ENCODE measurements at regions not wholly inside any gene's neighbourhood (a gene's known extent, or its start where the extent isn't known, plus 50 kb on each side); places are given as distances from the start of the nearest gene placed in this dataset.

DNA sequence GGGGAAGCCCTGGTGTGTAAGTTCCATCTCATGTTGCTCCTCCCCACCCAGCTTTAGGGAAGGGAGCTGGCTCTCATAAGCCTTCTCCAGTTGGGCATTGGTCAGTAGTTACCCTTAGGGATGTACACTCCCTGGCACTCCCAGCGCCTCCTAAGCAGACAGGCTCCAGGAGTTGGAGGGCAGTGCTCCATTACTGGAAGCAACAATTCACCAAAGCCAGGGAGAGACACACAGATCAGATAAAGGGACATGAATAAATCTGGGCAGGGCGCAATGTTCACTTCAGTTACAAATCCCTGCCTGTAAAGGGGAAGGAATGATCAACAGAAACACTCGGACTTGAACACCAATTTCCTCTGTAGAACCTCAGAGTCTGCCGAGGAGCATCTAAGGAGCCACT lies 169.1 kb upstream of the CTNNB1 start:
- Histone ChIP-seq H3K9me3 (no peaks in the 10 kb centered on the region), H3K36me3 (ENCODE audit: low read depth, missing control alignments) (no peaks in the 10 kb centered on the region), H3K27me3 (no peaks in the 10 kb centered on the region), H3K4me1 (peaks cover 8% of the 10 kb centered on the region), H3K27ac (no peak overlapping the region), H3K4me3 (no peak overlapping the region)
- WGBS, 2 donors: 85 to 88% methylated on average over 4 of the region's 4 CpGs
- no peak for DNase-seq
- TF ChIP-seq, protein P1, sequence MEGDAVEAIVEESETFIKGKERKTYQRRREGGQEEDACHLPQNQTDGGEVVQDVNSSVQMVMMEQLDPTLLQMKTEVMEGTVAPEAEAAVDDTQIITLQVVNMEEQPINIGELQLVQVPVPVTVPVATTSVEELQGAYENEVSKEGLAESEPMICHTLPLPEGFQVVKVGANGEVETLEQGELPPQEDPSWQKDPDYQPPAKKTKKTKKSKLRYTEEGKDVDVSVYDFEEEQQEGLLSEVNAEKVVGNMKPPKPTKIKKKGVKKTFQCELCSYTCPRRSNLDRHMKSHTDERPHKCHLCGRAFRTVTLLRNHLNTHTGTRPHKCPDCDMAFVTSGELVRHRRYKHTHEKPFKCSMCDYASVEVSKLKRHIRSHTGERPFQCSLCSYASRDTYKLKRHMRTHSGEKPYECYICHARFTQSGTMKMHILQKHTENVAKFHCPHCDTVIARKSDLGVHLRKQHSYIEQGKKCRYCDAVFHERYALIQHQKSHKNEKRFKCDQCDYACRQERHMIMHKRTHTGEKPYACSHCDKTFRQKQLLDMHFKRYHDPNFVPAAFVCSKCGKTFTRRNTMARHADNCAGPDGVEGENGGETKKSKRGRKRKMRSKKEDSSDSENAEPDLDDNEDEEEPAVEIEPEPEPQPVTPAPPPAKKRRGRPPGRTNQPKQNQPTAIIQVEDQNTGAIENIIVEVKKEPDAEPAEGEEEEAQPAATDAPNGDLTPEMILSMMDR (IDR thresholded peaks at IDR 0.05): no peak
- no peak for TF ChIP-seq POLR2A (IDR thresholded peaks at IDR 0.05)
- intact Hi-C loops (cut with DNase I; ENCODE audit: low total_unique reads): no loop called here

DNA sequence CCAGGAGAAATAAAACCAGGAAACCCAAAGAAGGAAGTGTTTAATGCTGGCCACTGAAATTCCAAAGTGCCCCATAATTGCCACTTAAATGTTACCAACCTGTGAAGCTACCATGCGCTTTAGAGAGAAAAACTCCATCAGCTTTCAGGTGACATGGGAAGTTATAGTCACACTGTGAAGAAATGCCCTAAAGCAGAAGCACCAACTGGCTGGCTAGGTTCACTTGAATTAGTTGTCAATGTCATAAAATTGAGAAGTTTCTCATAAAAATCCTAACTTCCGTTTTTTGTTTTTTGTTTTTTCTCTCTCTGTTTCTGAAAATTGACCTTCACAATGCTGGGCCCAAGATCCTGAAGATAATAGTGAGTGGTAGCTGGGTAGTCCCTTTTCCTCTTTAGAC lies 167.9 kb upstream of the CTNNB1 start:
- 70 to 76% methylated on average over 2 of the region's 2 CpGs for WGBS, 2 donors
- no peak for DNase-seq

DNA sequence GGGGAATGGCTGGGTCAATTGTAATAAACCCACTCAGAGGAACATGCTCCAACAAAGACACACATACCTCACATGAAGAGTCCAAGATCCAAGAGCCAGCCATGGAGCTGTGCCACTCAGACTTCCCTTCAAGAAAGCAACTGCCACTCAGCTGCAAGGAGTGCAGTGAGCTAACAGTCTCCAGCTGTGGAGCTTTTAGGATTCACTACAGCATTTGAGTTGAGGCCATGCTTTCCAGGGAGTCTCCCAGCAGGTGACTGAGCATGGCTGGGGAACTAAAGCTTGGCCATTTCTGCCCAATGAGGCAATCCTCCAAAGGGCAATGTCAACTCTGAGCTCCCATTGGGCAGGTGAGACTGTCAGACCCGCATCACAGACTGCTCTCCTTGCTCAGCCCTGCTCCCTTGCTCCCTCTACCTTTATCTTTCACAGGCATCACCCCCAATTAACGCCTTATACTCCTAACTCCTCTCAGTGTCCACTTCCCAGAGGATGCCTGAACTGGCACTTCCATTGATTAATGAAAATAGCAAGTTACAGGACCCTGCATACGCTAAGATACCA lies 165.3 kb upstream of the CTNNB1 start:
- intact Hi-C loops (cut with DNase I; ENCODE audit: low total_unique reads): no loop called here
- TF ChIP-seq, protein P1 (IDR thresholded peaks at IDR 0.05): no peak
- no peak for TF ChIP-seq POLR2A (IDR thresholded peaks at IDR 0.05)

More for the DNA sequence above, 167.9 kb upstream of the CTNNB1 start:
- H3K27ac ChIP-seq: no peak overlapping the region
- no peaks in the 10 kb centered on the region for H3K36me3 ChIP-seq (ENCODE audit: low read depth, missing control alignments)
- H3K4me3 ChIP-seq: no peak overlapping the region
- no peak for TF ChIP-seq POLR2A (IDR thresholded peaks at IDR 0.05)
- TF ChIP-seq, protein P1 (IDR thresholded peaks at IDR 0.05): no peak
- intact Hi-C loops (cut with DNase I; ENCODE audit: low total_unique reads): no loop called here
- H3K9me3 ChIP-seq: no peaks in the 10 kb centered on the region
- H3K27me3 ChIP-seq: no peaks in the 10 kb centered on the region
- H3K4me1 ChIP-seq: peaks cover 7% of the 10 kb centered on the region

DNA sequence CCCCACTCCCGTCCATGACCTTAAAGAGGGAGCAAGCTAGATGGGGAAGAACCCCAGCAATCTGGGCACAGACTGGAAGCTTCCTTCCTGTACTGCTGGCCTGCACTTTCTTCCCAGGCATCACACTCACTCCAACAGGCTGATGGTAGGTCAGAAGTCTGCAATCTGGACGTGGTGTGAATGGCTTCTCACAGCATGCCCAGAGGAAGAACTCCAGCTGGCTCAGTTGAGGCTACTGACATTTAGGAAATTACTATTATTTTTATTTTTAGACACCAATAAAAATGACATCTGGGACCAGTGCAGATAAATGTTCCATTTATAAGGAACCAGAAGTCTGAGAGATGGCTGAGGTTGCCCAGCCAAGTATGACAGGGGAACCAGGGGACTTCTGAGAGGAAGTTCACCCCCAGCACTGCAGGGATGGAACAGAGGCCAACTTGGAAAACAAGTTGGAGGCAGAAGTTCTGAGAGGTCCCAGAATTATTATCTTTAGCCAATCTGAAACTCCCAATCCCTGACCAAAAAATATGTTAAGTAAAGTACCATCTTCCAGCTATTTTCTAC lies 163.8 kb upstream of the CTNNB1 start:
- WGBS, 2 donors: 55 to 66% methylated on average over 2 of the region's 2 CpGs
- TF ChIP-seq POLR2A (IDR thresholded peaks at IDR 0.05): no peak
- TF ChIP-seq, protein P1 (IDR thresholded peaks at IDR 0.05): no peak

More for the DNA sequence above, 165.3 kb upstream of the CTNNB1 start:
- Histone ChIP-seq H3K4me3 (no peak overlapping the region), H3K27me3 (no peaks in the 10 kb centered on the region), H3K9me3 (no peaks in the 10 kb centered on the region), H3K36me3 (ENCODE audit: low read depth, missing control alignments) (no peaks in the 10 kb centered on the region), H3K4me1 (no peaks in the 10 kb centered on the region), H3K27ac (no peak overlapping the region)
- DNase-seq: no peak
- WGBS, 2 donors: 93 to 94% methylated on average over 3 of the region's 3 CpGs

More for the DNA sequence above, 163.8 kb upstream of the CTNNB1 start:
- intact Hi-C loops (cut with DNase I; ENCODE audit: low total_unique reads): no loop called here
- Histone ChIP-seq H3K9me3 (no peaks in the 10 kb centered on the region), H3K36me3 (ENCODE audit: low read depth, missing control alignments) (no peaks in the 10 kb centered on the region), H3K4me3 (no peak overlapping the region), H3K4me1 (no peaks in the 10 kb centered on the region), H3K27ac (no peak overlapping the region), H3K27me3 (no peaks in the 10 kb centered on the region)
- no peak for DNase-seq

Data from testis (tissue), 2 donors.